Amniotic epithelial cell (primary cell): ENCODE measurements at regions not wholly inside any gene's neighbourhood (a gene's known extent, or its start where the extent isn't known, plus 50 kb on each side); places are given as distances from the start of the nearest gene placed in this dataset.
"Not testable (repeated sequence)": the region's sequence is repeated elsewhere in the genome, so short reads cannot be mapped to it uniquely, and the experiment has no call there.

Experiments used
- DNase-seq: peaks from one replicate; pipeline ENCODE4 v3.0.0-alpha.2; 2010; ENCODE audit warnings: low read depth

- DNase-seq: no peak
These were observed 97.0 kb upstream of the DPH5 start for GRCh38 chr1:101122452-101123166.

DNA sequence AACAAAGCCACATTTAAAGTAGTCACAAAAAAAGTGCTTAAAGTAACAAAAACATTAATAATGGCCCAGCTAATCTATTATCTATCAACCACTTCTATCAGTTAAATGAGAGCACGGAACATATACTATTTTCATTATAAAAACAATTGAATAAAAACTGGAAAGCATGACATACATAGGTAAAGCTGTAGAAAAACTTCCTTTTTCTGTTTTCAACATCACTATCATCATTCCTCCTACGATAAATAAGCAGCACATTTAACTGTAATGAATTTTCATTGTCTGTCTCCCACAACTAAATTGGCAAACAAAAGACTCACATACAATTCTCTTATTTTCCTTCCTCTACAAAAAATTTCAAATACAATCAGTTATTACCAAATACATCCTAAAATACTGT, 96.4 kb upstream of the DPH5 start:
- no peak for DNase-seq

- no peak for DNase-seq
These were observed 95.9 kb upstream of the DPH5 start for GRCh38 chr1:101121504-101121903.

DNA sequence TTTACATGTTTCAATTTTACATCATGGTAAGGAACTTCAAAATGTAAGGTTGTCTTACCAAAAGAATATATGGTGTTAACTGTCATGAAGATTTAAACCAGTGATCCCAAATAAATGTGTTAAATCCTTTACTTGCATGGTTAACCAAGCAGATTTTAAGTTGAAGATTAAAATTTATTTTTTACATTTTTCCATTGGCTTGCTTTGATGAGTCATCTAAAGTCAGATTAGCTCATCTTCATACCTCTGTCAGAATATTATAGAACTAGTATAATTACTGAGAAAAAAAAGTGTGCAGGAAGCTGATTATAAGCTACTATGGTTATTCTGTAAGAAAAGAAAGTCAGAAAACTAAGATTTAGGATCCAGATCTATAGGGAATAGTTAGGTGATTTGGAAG, 95.3 kb upstream of the DPH5 start:
- no peak for DNase-seq

- DNase-seq: no peak
These were observed 93.7 kb upstream of the DPH5 start for GRCh38 chr1:101119289-101119688.

GRCh38 chr1:101116006-101116405, 90.4 kb upstream of the DPH5 start:
- DNase-seq: no peak

GRCh38 chr1:101115112-101115511, 89.5 kb upstream of the DPH5 start:
- no peak for DNase-seq

DNA sequence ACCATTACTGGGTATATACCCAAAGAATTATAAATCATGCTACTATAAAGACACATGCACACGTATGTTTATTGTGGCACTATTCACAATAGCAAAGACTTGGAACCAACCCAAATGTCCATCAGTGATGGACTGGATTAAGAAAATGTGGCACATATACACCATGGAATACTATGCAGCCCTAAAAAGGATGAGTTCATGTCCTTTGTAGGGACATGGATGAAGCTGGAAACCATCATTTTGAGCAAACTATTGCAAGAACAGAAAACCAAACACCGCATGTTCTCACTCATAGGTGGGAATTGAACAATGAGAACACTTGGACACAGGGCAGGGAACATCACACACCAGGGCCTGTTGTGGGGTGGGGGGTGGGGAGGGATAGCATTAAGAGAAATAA, 88.5 kb upstream of the DPH5 start:
- not testable (repeated sequence) for DNase-seq

GRCh38 chr1:101112051-101112780, 86.6 kb upstream of the DPH5 start:
- DNase-seq: no peak

DNA sequence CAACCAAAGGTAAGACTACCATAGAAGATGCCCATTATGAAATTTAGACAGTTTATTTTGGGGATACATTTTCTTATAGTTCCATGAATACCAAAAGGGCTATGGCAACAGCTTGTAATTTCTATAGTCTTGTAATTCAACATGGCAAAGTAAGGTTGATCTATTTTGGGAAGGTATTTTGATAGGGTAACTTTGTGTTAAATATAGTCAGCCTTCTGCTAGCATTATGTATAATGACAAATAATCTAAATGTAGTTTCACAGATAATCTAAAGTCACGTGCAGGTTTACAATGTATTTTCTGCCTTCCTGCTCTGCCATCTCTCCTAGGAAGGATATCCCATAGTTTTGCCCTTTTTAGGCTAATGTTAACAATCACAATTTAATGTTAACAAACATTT, 85.9 kb upstream of the DPH5 start:
- DNase-seq: no peak

GRCh38 chr1:101109791-101110190, 84.2 kb upstream of the DPH5 start:
- no peak for DNase-seq

- DNase-seq: no peak
These were observed 82.5 kb upstream of the DPH5 start for GRCh38 chr1:101108111-101108500.

GRCh38 chr1:101107496-101108110, 82.0 kb upstream of the DPH5 start:
- no peak for DNase-seq

- peak; percentile 58 for DNase-seq
These were observed 80.3 kb upstream of the DPH5 start for GRCh38 chr1:101105877-101106276.

DNA sequence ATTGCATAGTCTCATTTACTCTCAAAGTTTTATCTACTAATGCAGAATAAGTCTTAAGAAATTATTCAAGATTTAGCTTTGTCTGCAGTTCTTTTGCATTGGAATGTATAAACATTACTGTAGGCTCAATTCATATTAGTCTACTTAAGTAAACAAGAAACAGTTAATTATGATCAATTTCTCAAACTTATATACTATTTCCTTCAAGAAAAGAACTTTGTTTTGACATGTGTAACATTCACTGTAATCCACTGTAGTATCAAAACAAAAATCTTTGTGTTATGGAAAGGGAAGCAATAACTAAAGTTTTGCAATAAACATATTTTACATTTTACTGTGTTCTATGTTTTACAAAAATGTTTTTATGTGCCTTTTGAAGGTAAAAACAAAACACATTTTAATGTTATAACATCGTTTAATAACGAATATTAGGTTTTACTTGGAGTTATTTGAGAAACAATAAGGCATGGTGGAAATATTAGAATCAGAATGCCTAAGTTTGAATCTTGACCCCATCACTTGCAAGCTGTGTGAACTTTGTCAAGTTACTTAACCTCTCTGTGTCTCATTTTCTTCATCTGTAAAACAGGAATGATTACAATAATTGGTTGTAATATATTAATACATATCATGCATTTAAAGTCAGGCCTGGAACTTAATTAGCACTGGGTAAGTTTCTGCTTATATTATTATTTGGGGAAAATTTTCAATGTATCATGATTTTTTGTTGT, 77.0 kb upstream of the DPH5 start:
- no peak for DNase-seq

DNA sequence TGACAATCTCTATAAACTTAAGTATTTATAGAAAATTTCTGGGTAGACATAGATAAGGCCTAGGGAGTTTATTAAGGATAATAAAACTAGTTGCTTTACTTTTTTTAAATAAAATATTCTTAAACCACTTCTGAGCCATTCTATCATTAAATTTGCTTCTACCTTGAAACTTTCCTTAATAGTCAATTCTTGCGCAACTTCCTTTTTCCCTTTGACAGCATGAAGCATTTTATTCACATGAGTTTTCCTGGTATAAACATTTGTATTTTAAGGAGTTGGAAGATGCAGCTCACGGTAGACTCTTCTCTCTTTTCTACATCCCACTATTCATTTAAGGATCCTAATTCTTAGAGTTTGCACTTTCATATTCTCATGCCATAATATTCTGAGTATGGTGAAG, 75.8 kb upstream of the DPH5 start:
- DNase-seq: peak; percentile 34

- DNase-seq: no peak
These were observed 75.1 kb upstream of the DPH5 start for GRCh38 chr1:101100674-101101073.

GRCh38 chr1:101098907-101099306, 73.3 kb upstream of the DPH5 start:
- no peak for DNase-seq

DNA sequence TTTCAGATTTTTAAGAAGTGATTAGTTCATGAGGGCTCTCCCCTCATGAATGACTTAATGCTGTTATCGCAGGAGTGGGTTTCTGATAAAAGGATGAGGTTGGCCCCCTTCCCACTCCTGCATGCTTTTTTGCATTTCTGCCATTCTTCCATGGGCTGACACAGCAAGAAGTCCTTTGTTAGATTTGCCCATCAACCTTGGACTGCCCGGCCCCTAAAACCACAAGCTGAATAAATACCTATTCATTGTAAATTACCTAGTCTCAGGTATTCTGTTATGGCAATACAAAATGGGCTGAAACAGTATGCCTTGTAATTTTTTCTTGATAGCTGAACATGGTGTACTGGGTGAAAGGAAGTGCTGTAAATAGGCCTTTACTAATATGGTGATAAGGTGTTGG, 72.7 kb upstream of the DPH5 start:
- DNase-seq: no peak

GRCh38 chr1:101089613-101090338, 64.2 kb upstream of the DPH5 start:
- no peak for DNase-seq

- DNase-seq: peak; percentile 9
These were observed 62.8 kb upstream of the DPH5 start for GRCh38 chr1:101088431-101088830.

- DNase-seq: no peak
These were observed 61.2 kb upstream of the DPH5 start for GRCh38 chr1:101086783-101087182.
